ENCODE measurements at regions not wholly inside any gene's neighbourhood (a gene's known extent, or its start where the extent isn't known, plus 50 kb on each side); places are given as distances from the start of the nearest gene placed in this dataset.

GRCh38 chr1:113013823-113014222 is 57.8 kb upstream of the SLC16A1 start:
- TF ChIP-seq CTCF (optimal IDR thresholded peaks at IDR 0.05 in 1 of 3, IDR thresholded peaks at IDR 0.05 in 1 of 3, conservative IDR thresholded peaks at IDR 0.05 in 1 of 3; ENCODE audit: extremely low read depth in 1 of 3, insufficient read depth in 2 of 3, low read length in 3 of 3), result no peak
- no peak for TF ChIP-seq EZH2 (IDR thresholded peaks at IDR 0.05; ENCODE audit: low read length)

Data from keratinocyte (primary cell).